ENCODE measurements at regions not wholly inside any gene's neighbourhood (a gene's known extent, or its start where the extent isn't known, plus 50 kb on each side); places are given as distances from the start of the nearest gene placed in this dataset.

DNA sequence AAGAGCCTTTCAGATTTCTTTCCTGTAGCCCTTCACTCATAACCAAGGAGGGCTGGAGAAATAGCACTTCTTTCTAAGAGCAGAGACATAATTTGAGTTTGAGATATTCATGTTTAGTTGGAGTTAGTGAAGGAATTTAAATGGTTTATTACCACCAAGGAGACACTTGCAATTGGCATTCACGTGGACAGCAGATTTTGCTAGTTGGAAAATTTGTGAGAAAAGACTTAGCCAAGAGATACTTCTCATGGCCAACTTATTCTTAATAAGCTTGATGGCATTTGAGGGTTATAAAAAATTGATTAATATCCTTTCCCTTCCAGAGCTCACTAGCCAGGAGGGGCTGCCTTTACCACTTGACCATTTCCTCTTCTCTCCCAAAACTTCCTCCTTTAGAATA is 518.7 kb downstream of the TNS1 start:
- DNase-seq = no peak

GRCh38 chr2:217482056-217482710 is 520.6 kb downstream of the TNS1 start:
- H3K9ac ChIP-seq (ENCODE audit: insufficient read depth, low read length, poor library complexity, severe bottlenecking) = no peak overlapping the region
- no peaks in the 10 kb centered on the region for H3K36me3 ChIP-seq (replicated peaks in 1 of 2; ENCODE audit: control insufficient read depth in 1 of 2, insufficient read depth in 2 of 2, low read length in 2 of 2)
- H3K4me1 ChIP-seq (ENCODE audit: control insufficient read depth in 1 of 2, insufficient read depth in 2 of 2, low read length in 2 of 2) = no peaks in the 10 kb centered on the region
- no peaks in the 10 kb centered on the region for H4K20me1 ChIP-seq (ENCODE audit: insufficient read depth, low read length)
- Mint-ChIP-seq H3K27ac (no peak overlapping the region), H3K27me3 (ENCODE audit: low read depth in 3 of 3) (peaks cover 2 to 7% (median 6%) of the 10 kb centered on the region in 3 donors), H3K9me3 (no peaks in the 10 kb centered on the region), H3K4me3 (no peak overlapping the region), H3K4me1 (no peaks in the 10 kb centered on the region), H3K36me3 (no peaks in the 10 kb centered on the region)
- H3K79me2 ChIP-seq (ENCODE audit: insufficient read depth, low read length) = no peaks in the 10 kb centered on the region
- no peak for DNase-seq
- H2AFZ ChIP-seq (ENCODE audit: insufficient read depth, low read depth, low read length, poor library complexity, severe bottlenecking) = no peak overlapping the region
- H3K4me2 ChIP-seq (replicated peaks; ENCODE audit: extremely low read depth, low read length, poor library complexity, severe bottlenecking) = no peak overlapping the region
- intact Hi-C loops (cut with micrococcal nuclease) = no loop called here
- H3K9me3 ChIP-seq (replicated peaks in 1 of 2; ENCODE audit: control insufficient read depth in 1 of 2, insufficient read depth in 1 of 2, low read length in 2 of 2) = no peaks in the 10 kb centered on the region
- no peak overlapping the region for H3K4me3 ChIP-seq (replicated peaks in 1 of 3; ENCODE audit: low read depth in 2 of 3, low read length in 3 of 3)
- H3K27ac ChIP-seq (ENCODE audit: low read depth in 1 of 2, low read length in 2 of 2) = no peak overlapping the region
- TF ChIP-seq, protein P1, sequence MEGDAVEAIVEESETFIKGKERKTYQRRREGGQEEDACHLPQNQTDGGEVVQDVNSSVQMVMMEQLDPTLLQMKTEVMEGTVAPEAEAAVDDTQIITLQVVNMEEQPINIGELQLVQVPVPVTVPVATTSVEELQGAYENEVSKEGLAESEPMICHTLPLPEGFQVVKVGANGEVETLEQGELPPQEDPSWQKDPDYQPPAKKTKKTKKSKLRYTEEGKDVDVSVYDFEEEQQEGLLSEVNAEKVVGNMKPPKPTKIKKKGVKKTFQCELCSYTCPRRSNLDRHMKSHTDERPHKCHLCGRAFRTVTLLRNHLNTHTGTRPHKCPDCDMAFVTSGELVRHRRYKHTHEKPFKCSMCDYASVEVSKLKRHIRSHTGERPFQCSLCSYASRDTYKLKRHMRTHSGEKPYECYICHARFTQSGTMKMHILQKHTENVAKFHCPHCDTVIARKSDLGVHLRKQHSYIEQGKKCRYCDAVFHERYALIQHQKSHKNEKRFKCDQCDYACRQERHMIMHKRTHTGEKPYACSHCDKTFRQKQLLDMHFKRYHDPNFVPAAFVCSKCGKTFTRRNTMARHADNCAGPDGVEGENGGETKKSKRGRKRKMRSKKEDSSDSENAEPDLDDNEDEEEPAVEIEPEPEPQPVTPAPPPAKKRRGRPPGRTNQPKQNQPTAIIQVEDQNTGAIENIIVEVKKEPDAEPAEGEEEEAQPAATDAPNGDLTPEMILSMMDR (IDR thresholded peaks at IDR 0.05) = no peak
- WGBS (ENCODE audit: insufficient coverage) = 80% methylated on average over 1 of the region's 1 CpG
- H3K27me3 ChIP-seq (ENCODE audit: control insufficient read depth in 2 of 2, insufficient read depth in 2 of 2, low read length in 2 of 2) = peaks cover 2 to 4% of the 10 kb centered on the region in 2 donors

More for the DNA sequence above, 518.7 kb downstream of the TNS1 start:
- H3K27me3 ChIP-seq (ENCODE audit: control insufficient read depth in 2 of 2, insufficient read depth in 2 of 2, low read length in 2 of 2) = peaks cover 2 to 4% of the 10 kb centered on the region in 2 donors
- no peaks in the 10 kb centered on the region for H3K9me3 ChIP-seq (replicated peaks in 1 of 2; ENCODE audit: control insufficient read depth in 1 of 2, insufficient read depth in 1 of 2, low read length in 2 of 2)
- H3K27me3 Mint-ChIP-seq (ENCODE audit: low read depth in 3 of 3) = peaks cover 2 to 14% (median 6%) of the 10 kb centered on the region in 3 donors
- H4K20me1 ChIP-seq (ENCODE audit: insufficient read depth, low read length) = no peaks in the 10 kb centered on the region
- H2AFZ ChIP-seq (ENCODE audit: insufficient read depth, low read depth, low read length, poor library complexity, severe bottlenecking) = no peak overlapping the region
- WGBS (ENCODE audit: insufficient coverage) = no CpG with 5 or more reads among the region's 1 CpG
- H3K4me1 ChIP-seq (ENCODE audit: control insufficient read depth in 1 of 2, insufficient read depth in 2 of 2, low read length in 2 of 2) = no peaks in the 10 kb centered on the region
- TF ChIP-seq, protein P1 (IDR thresholded peaks at IDR 0.05) = no peak
- H3K4me1 Mint-ChIP-seq = no peaks in the 10 kb centered on the region
- no peaks in the 10 kb centered on the region for H3K79me2 ChIP-seq (ENCODE audit: insufficient read depth, low read length)
- H3K36me3 ChIP-seq (replicated peaks in 1 of 2; ENCODE audit: control insufficient read depth in 1 of 2, insufficient read depth in 2 of 2, low read length in 2 of 2) = no peaks in the 10 kb centered on the region
- intact Hi-C loops (cut with micrococcal nuclease) = no loop called here
- H3K27ac ChIP-seq (ENCODE audit: low read depth in 1 of 2, low read length in 2 of 2) = no peak overlapping the region
- H3K4me3 ChIP-seq (replicated peaks in 1 of 3; ENCODE audit: low read depth in 2 of 3, low read length in 3 of 3) = no peak overlapping the region
- no peaks in the 10 kb centered on the region for H3K9me3 Mint-ChIP-seq
- H3K36me3 Mint-ChIP-seq = no peaks in the 10 kb centered on the region
- H3K4me3 Mint-ChIP-seq = no peak overlapping the region
- no peak overlapping the region for H3K9ac ChIP-seq (ENCODE audit: insufficient read depth, low read length, poor library complexity, severe bottlenecking)
- H3K27ac Mint-ChIP-seq = no peak overlapping the region
- no peak overlapping the region for H3K4me2 ChIP-seq (replicated peaks; ENCODE audit: extremely low read depth, low read length, poor library complexity, severe bottlenecking)

All from CD14-positive monocyte (primary cell).